Keratinocyte (primary cell): ENCODE measurements at regions not wholly inside any gene's neighbourhood (a gene's known extent, or its start where the extent isn't known, plus 50 kb on each side); places are given as distances from the start of the nearest gene placed in this dataset.

Source experiments
- DNase-seq: peaks from one replicate; pipeline ENCODE4 v3.0.0-alpha.2; 2011; ENCODE audit warnings: low read depth, missing footprints, low spot score
- FAIRE-seq: peaks from 2 replicates; lab custom pipeline; 2011; peaks lifted over from hg19 to GRCh38; lab: Jason Lieb, UNC
- H2AFZ ChIP-seq: 2 replicates; pipeline ENCODE4 v1.6.0; 2012; ENCODE audit warnings: low read length, control low read depth, inconsistent platforms; ENCODE audit not compliant: control insufficient read depth
- H3K27ac ChIP-seq: 2 replicates; pipeline ENCODE4 v1.5.1; 2011; ENCODE audit warnings: low read length; ENCODE audit not compliant: control insufficient read depth, insufficient read depth
- H3K27me3 ChIP-seq: 3 replicates; pipeline ENCODE4 v1.6.0; 2011; ENCODE audit warnings: low read length; ENCODE audit not compliant: control insufficient read depth, insufficient read depth; ENCODE audit errors: extremely low read depth
- H3K36me3 ChIP-seq, 2 experiments: 2 replicates in 1 of 2; 3 replicates in 1 of 2; pipeline ENCODE4 v1.5.1; 2011; ENCODE audit warnings: low read length in 2 of 2, mild to moderate bottlenecking in 1 of 2; ENCODE audit not compliant: control insufficient read depth in 2 of 2, insufficient read depth in 2 of 2; ENCODE audit errors: extremely low read depth in 1 of 2
- H3K4me1 ChIP-seq: 3 replicates; pipeline ENCODE4 v1.5.1; 2011; ENCODE audit warnings: low read length; ENCODE audit not compliant: control insufficient read depth, insufficient read depth; ENCODE audit errors: extremely low read depth
- H3K4me2 ChIP-seq: 3 replicates; pipeline ENCODE4 v1.6.0; 2011; ENCODE audit warnings: low read depth, low read length; ENCODE audit not compliant: control insufficient read depth, insufficient read depth; ENCODE audit errors: extremely low read depth
- H3K4me3 ChIP-seq, 3 experiments: fragments of 200-600 bp in 1 of 3; sonication (generic) in 1 of 3; 2 replicates in 2 of 3; 3 replicates in 1 of 3; pipeline ENCODE4 v1.5.1; 2011 to 2016; ENCODE audit warnings: low read length in 3 of 3, mild to moderate bottlenecking in 3 of 3, control low read depth in 2 of 3, inconsistent platforms in 1 of 3, low read depth in 1 of 3, mixed read lengths in 1 of 3, mixed run types in 1 of 3, moderate library complexity in 1 of 3; ENCODE audit not compliant: control insufficient read depth in 2 of 3, insufficient read depth in 2 of 3; ENCODE audit errors: extremely low read depth in 1 of 3
- H3K79me2 ChIP-seq: 2 replicates; pipeline ENCODE4 v1.6.0; 2012; ENCODE audit warnings: low read length; ENCODE audit not compliant: control insufficient read depth, insufficient read depth
- H3K9ac ChIP-seq: 3 replicates; pipeline ENCODE4 v1.6.0; 2011; ENCODE audit warnings: low read length; ENCODE audit not compliant: control insufficient read depth, insufficient read depth; ENCODE audit errors: extremely low read depth
- H3K9me1 ChIP-seq: 3 replicates; pipeline ENCODE4 v1.6.0; 2011; ENCODE audit warnings: low read length; ENCODE audit not compliant: control insufficient read depth, insufficient read depth; ENCODE audit errors: extremely low read depth
- H3K9me3 ChIP-seq: 2 replicates; pipeline ENCODE4 v1.5.1; 2012; ENCODE audit warnings: low read depth, low read length; ENCODE audit not compliant: control insufficient read depth
- H4K20me1 ChIP-seq: 3 replicates; pipeline ENCODE4 v1.6.0; 2011; ENCODE audit warnings: low read length; ENCODE audit not compliant: control insufficient read depth, insufficient read depth; ENCODE audit errors: extremely low read depth
- EZH2 ChIP-seq: IDR thresholded peaks from one replicate; pipeline ENCODE4 v1.6.1; 2012; ENCODE audit warnings: inconsistent platforms, mild to moderate bottlenecking, low read length, moderate library complexity
- dilution Hi-C: fragments of 300-500 bp; cut with MboI; formaldehyde crosslinking; loops from one replicate; pipeline ENCODE4 v1.7.0; 2020; ENCODE audit warnings: low sequenced_read_pairs; ENCODE audit not compliant: extremely low pct_ligation_motif_present
- TF ChIP-seq, protein P1 (sequence below), 3 experiments: IDR thresholded peaks in 1 of 3; conservative IDR thresholded peaks in 1 of 3; optimal IDR thresholded peaks in 1 of 3; 2 replicates in 2 of 3; 3 replicates in 1 of 3; pipeline versions ENCODE3 to v1.5.1; 2011; ENCODE audit warnings: low read length in 3 of 3, mild to moderate bottlenecking in 3 of 3, moderate library complexity in 2 of 3, control low read depth in 1 of 3, inconsistent platforms in 1 of 3; ENCODE audit not compliant: insufficient read depth in 2 of 3; ENCODE audit errors: extremely low read depth in 1 of 3

- Histone ChIP-seq H4K20me1 (no peaks in the 10 kb centered on the region), H3K4me3 (no peak overlapping the region), H3K4me2 (no peak overlapping the region), H3K79me2 (no peaks in the 10 kb centered on the region), H3K9ac (no peak overlapping the region), H2AFZ (no peak overlapping the region), H3K36me3 (no peaks in the 10 kb centered on the region), H3K9me1 (no peaks in the 10 kb centered on the region), H3K4me1 (peaks cover 3% of the 10 kb centered on the region), H3K27me3 (no peaks in the 10 kb centered on the region), H3K27ac (no peak overlapping the region), H3K9me3 (no peaks in the 10 kb centered on the region)
- DNase-seq = no peak
- dilution Hi-C loops = no loop called here
- TF ChIP-seq, protein P1, sequence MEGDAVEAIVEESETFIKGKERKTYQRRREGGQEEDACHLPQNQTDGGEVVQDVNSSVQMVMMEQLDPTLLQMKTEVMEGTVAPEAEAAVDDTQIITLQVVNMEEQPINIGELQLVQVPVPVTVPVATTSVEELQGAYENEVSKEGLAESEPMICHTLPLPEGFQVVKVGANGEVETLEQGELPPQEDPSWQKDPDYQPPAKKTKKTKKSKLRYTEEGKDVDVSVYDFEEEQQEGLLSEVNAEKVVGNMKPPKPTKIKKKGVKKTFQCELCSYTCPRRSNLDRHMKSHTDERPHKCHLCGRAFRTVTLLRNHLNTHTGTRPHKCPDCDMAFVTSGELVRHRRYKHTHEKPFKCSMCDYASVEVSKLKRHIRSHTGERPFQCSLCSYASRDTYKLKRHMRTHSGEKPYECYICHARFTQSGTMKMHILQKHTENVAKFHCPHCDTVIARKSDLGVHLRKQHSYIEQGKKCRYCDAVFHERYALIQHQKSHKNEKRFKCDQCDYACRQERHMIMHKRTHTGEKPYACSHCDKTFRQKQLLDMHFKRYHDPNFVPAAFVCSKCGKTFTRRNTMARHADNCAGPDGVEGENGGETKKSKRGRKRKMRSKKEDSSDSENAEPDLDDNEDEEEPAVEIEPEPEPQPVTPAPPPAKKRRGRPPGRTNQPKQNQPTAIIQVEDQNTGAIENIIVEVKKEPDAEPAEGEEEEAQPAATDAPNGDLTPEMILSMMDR (optimal IDR thresholded peaks at IDR 0.05 in 1 of 3, IDR thresholded peaks at IDR 0.05 in 1 of 3, conservative IDR thresholded peaks at IDR 0.05 in 1 of 3; ENCODE audit: extremely low read depth in 1 of 3, insufficient read depth in 2 of 3, low read length in 3 of 3) = no peak
- TF ChIP-seq EZH2 = no peak
- no peak for FAIRE-seq
Observed at GRCh38 chrX:10753116-10753515, 132.7 kb upstream of the MID1 start.

DNA sequence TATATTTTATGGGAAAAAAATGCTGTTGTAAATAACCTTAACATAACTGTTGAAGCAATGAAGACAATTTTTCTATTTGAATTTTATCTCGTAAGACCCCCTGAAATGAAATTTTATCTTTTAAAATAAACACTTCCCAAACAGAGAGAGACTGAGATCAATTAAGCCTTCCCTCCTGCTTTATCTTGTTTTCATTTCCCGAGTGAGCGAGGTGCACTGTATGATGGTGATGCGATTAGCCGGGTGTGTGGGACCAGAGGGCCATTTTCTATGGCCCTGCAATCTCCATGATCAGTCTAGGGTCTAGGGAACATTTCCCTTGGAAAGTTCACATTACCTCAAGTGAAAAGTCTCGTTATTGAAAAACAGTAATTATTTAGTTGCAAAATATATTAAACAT is 134.1 kb upstream of the MID1 start:
- Histone ChIP-seq H3K4me2 (no peak overlapping the region), H3K27me3 (no peaks in the 10 kb centered on the region), H2AFZ (no peak overlapping the region), H3K9me3 (no peaks in the 10 kb centered on the region), H4K20me1 (no peaks in the 10 kb centered on the region), H3K4me3 (no peak overlapping the region), H3K79me2 (no peaks in the 10 kb centered on the region), H3K9ac (no peak overlapping the region), H3K9me1 (no peaks in the 10 kb centered on the region), H3K36me3 (no peaks in the 10 kb centered on the region), H3K27ac (no peak overlapping the region), H3K4me1 (peaks cover 3% of the 10 kb centered on the region)
- no peak for DNase-seq
- dilution Hi-C loops = no loop called here
- no peak for FAIRE-seq
- TF ChIP-seq EZH2 = no peak
- TF ChIP-seq, protein P1 (optimal IDR thresholded peaks at IDR 0.05 in 1 of 3, IDR thresholded peaks at IDR 0.05 in 1 of 3, conservative IDR thresholded peaks at IDR 0.05 in 1 of 3; ENCODE audit: extremely low read depth in 1 of 3, insufficient read depth in 2 of 3, low read length in 3 of 3) = no peak
